GM12878 (cell line): ENCODE measurements at regions not wholly inside any gene's neighbourhood (a gene's known extent, or its start where the extent isn't known, plus 50 kb on each side); places are given as distances from the start of the nearest gene placed in this dataset.

Experiments used
- POLR2AphosphoS5 ChIP-seq: IDR thresholded peaks from 2 replicates; pipeline ENCODE4 v1.6.1; 2011; ENCODE audit warnings: mild to moderate bottlenecking, low read length, inconsistent platforms
- RAD51 ChIP-seq: fragments of 450-650 bp; IDR thresholded peaks from 2 replicates; pipeline ENCODE4 v1.6.1; 2016; ENCODE audit warnings: moderate library complexity, mild to moderate bottlenecking, inconsistent platforms
- SMAD1 ChIP-seq: fragments of 450-650 bp; IDR thresholded peaks from 2 replicates; pipeline ENCODE4 v1.6.1; 2018; ENCODE audit warnings: mild to moderate bottlenecking, low read depth; ENCODE audit not compliant: partially characterized antibody
- TF ChIP-seq, protein P1 (sequence below): IDR thresholded peaks from 2 replicates; pipeline ENCODE4 v1.6.1; 2012; ENCODE audit warnings: low read length, inconsistent platforms

DNA sequence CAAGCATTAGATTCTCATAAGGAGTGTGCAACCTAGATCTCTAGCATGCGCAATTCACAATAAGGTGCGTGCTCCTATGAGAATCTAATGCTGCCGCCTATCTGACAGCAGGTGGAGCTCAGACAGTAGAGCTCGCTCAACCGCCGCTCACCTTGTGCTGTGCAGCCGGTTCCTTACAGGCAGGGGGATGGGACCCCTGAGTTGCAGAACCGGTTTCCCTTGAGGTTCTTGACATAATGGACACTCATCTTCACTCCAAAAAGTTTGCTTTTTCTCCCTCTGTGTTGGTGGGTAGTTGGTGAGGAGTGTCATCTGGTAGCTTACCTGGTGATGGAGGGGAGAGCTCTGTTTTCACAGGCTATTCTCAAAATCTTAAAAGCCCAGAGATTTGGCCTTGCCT is 324.0 kb upstream of the TBL1XR1 start:
- no peak for TF ChIP-seq SMAD1
- no peak for TF ChIP-seq POLR2AphosphoS5
- no peak for TF ChIP-seq RAD51
- TF ChIP-seq, protein P1, sequence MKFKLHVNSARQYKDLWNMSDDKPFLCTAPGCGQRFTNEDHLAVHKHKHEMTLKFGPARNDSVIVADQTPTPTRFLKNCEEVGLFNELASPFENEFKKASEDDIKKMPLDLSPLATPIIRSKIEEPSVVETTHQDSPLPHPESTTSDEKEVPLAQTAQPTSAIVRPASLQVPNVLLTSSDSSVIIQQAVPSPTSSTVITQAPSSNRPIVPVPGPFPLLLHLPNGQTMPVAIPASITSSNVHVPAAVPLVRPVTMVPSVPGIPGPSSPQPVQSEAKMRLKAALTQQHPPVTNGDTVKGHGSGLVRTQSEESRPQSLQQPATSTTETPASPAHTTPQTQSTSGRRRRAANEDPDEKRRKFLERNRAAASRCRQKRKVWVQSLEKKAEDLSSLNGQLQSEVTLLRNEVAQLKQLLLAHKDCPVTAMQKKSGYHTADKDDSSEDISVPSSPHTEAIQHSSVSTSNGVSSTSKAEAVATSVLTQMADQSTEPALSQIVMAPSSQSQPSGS = no peak
